ENCODE measurements at regions not wholly inside any gene's neighbourhood (a gene's known extent, or its start where the extent isn't known, plus 50 kb on each side); places are given as distances from the start of the nearest gene placed in this dataset.

GRCh38 chr1:72885841-72886240 lies 603.5 kb upstream of the NEGR1 start:
- no peaks in the 10 kb centered on the region for H3K27me3 ChIP-seq (ENCODE audit: insufficient read depth, low read depth)
- intact Hi-C loops (cut with micrococcal nuclease; ENCODE audit: unreplicated experiment), result no loop called here

GRCh38 chr1:72885017-72885416 lies 602.7 kb upstream of the NEGR1 start:
- no peak overlapping the region for H3K4me3 ChIP-seq
- H2AFZ ChIP-seq, result no peak overlapping the region
- TF ChIP-seq CTCF (conservative IDR thresholded peaks at IDR 0.05), result no peak
- no peak for TF ChIP-seq EZH2 (IDR thresholded peaks at IDR 0.05; ENCODE audit: low read depth)
- intact Hi-C loops (cut with micrococcal nuclease; ENCODE audit: unreplicated experiment), result no loop called here
- H3K9me2 ChIP-seq (ENCODE audit: insufficient read depth), result no peaks in the 10 kb centered on the region
- H3K79me2 ChIP-seq (ENCODE audit: low read depth), result no peaks in the 10 kb centered on the region
- no peak overlapping the region for H3K27ac ChIP-seq
- no peak overlapping the region for H3K4me2 ChIP-seq
- ChIA-PET POLR2A (ENCODE audit: unreplicated experiment) (no interaction called here), CTCF (no interaction called here)
- H3K27me3 ChIP-seq (ENCODE audit: insufficient read depth, low read depth), result no peaks in the 10 kb centered on the region
- H3K36me3 ChIP-seq (ENCODE audit: low read depth), result no peaks in the 10 kb centered on the region
- no peaks in the 10 kb centered on the region for H3K9me3 ChIP-seq (ENCODE audit: insufficient read depth, low read depth)
- BruUV-seq (replicated peaks), result no TSS peak
- no peaks in the 10 kb centered on the region for H4K20me1 ChIP-seq (ENCODE audit: insufficient read depth)
- no peaks in the 10 kb centered on the region for H3F3A ChIP-seq (ENCODE audit: insufficient read depth, low read depth)
- DNase-seq, result no peak
- H3K4me1 ChIP-seq (replicated peaks; ENCODE audit: insufficient read depth), result no peaks in the 10 kb centered on the region

More at GRCh38 chr1:72885841-72886240, 603.5 kb upstream of the NEGR1 start:
- ChIA-PET CTCF (no interaction called here), POLR2A (ENCODE audit: unreplicated experiment) (no interaction called here)
- Histone ChIP-seq H3K36me3 (ENCODE audit: low read depth) (no peaks in the 10 kb centered on the region), H3K9me2 (ENCODE audit: insufficient read depth) (no peaks in the 10 kb centered on the region), H3K79me2 (ENCODE audit: low read depth) (no peaks in the 10 kb centered on the region), H3K27ac (no peak overlapping the region), H2AFZ (no peak overlapping the region), H3K4me1 (replicated peaks; ENCODE audit: insufficient read depth) (no peaks in the 10 kb centered on the region), H3K4me2 (no peak overlapping the region), H3K9me3 (ENCODE audit: insufficient read depth, low read depth) (no peaks in the 10 kb centered on the region), H4K20me1 (ENCODE audit: insufficient read depth) (no peaks in the 10 kb centered on the region), H3F3A (ENCODE audit: insufficient read depth, low read depth) (no peaks in the 10 kb centered on the region), H3K4me3 (no peak overlapping the region)
- no peak for DNase-seq
- TF ChIP-seq EZH2 (IDR thresholded peaks at IDR 0.05; ENCODE audit: low read depth), result no peak
- no peak for TF ChIP-seq CTCF (conservative IDR thresholded peaks at IDR 0.05)
- no TSS peak for BruUV-seq (replicated peaks)

- Histone ChIP-seq H3K4me1 (replicated peaks; ENCODE audit: insufficient read depth) (no peaks in the 10 kb centered on the region), H3F3A (ENCODE audit: insufficient read depth, low read depth) (no peaks in the 10 kb centered on the region), H3K4me2 (no peak overlapping the region), H3K36me3 (ENCODE audit: low read depth) (no peaks in the 10 kb centered on the region), H3K4me3 (no peak overlapping the region), H4K20me1 (ENCODE audit: insufficient read depth) (no peaks in the 10 kb centered on the region), H3K79me2 (ENCODE audit: low read depth) (no peaks in the 10 kb centered on the region), H3K27ac (no peak overlapping the region), H3K9me2 (ENCODE audit: insufficient read depth) (no peaks in the 10 kb centered on the region), H3K9me3 (ENCODE audit: insufficient read depth, low read depth) (no peaks in the 10 kb centered on the region), H2AFZ (no peak overlapping the region), H3K27me3 (ENCODE audit: insufficient read depth, low read depth) (no peaks in the 10 kb centered on the region)
- ChIA-PET POLR2A (ENCODE audit: unreplicated experiment) (no interaction called here), CTCF (no interaction called here)
- no TSS peak for BruUV-seq (replicated peaks)
- TF ChIP-seq CTCF (conservative IDR thresholded peaks at IDR 0.05), result no peak
- TF ChIP-seq EZH2 (IDR thresholded peaks at IDR 0.05; ENCODE audit: low read depth), result no peak
- intact Hi-C loops (cut with micrococcal nuclease; ENCODE audit: unreplicated experiment), result no loop called here
- no peak for DNase-seq
Measured at GRCh38 chr1:72869873-72870272, 587.5 kb upstream of the NEGR1 start.

Measured in PC-9 (cell line).